Sciatic nerve (tissue), 2 donors: ENCODE measurements at regions not wholly inside any gene's neighbourhood (a gene's known extent, or its start where the extent isn't known, plus 50 kb on each side); places are given as distances from the start of the nearest gene placed in this dataset.
"Not testable (repeated sequence)": the region's sequence is repeated elsewhere in the genome, so short reads cannot be mapped to it uniquely, and the experiment has no call there.

Source experiments
- ATAC-seq: fragments of 200-7000 bp; cut with Tn5 transposase; one replicate; pipeline ENCODE4 v1.9.1; 2020; ENCODE audit warnings: mild to moderate bottlenecking, moderate library complexity
- DNase-seq: peaks from one replicate; pipeline ENCODE4 v3.0.0-alpha.2; 2020; ENCODE audit warnings: low spot score
- intact Hi-C: fragments of 100-400 bp; cut with DNase I; formaldehyde crosslinking; loops from one replicate; pipeline ENCODE4 v1.14.2; 2022
- donor health status: DM: no; HTN: no; CAD: no.
- donor health status: DM: no; HTN: no; CAD: no.

DNA sequence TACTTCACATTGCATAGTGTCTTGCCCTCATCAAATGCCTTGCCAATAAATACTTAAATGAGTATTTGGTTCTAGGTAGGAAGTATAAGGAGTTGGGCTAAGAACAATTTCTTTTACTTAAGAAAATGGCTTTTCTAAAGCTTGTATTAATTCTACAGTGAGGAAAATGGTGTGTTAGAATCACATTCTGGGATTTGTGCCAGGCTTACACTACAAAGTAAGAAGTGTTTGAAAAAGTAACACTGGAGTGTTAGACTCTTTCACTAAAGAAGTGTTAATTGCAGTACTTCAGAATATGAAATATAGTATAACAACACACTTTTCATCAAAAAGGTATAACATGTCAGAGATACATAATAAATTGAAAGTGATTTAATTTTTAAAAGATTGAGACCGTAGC, 328.7 kb downstream of the C3orf38 start:
- no peak for DNase-seq
- no peak for ATAC-seq
- intact Hi-C loops: no loop called here

- ATAC-seq (no peak), DNase-seq (no peak)
- intact Hi-C loops: no loop called here
Observed at GRCh38 chr3:88480822-88481221, 331.1 kb downstream of the C3orf38 start.

GRCh38 chr3:88485001-88485400, 335.2 kb downstream of the C3orf38 start:
- ATAC-seq (no peak), DNase-seq (no peak)
- intact Hi-C loops: no loop called here

GRCh38 chr3:88508818-88509217, 359.1 kb downstream of the C3orf38 start:
- ATAC-seq, DNase-seq, intact Hi-C loops: not testable (repeated sequence)

DNA sequence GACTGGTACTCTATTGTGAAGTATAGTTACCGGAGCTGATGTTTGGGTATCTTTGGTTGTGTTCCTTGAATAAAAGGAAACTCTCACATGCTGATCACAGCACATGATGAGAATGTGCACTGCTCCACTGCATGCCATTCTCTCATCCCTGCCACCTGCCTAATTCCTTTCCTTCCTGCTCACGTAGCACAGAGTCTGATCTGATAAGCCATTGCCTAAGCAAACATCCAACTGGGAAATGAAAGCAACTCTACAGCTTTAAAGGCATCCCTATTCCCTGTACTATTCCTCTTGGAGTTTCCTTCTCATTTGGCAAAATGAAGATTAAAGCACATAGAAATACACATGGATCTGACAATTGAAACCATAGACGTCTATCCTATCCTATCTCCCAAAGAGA, 359.8 kb downstream of the C3orf38 start:
- no peak for ATAC-seq

GRCh38 chr3:88528494-88528893, 378.7 kb downstream of the C3orf38 start:
- intact Hi-C loops: no loop called here
- ATAC-seq: peak; percentile 17
- no peak for DNase-seq

More for the DNA sequence above, 359.8 kb downstream of the C3orf38 start:
- intact Hi-C loops: no loop called here
- no peak for DNase-seq

GRCh38 chr3:88534534-88534933, 384.8 kb downstream of the C3orf38 start:
- ATAC-seq: no peak
- DNase-seq: no peak
- intact Hi-C loops: no loop called here

DNA sequence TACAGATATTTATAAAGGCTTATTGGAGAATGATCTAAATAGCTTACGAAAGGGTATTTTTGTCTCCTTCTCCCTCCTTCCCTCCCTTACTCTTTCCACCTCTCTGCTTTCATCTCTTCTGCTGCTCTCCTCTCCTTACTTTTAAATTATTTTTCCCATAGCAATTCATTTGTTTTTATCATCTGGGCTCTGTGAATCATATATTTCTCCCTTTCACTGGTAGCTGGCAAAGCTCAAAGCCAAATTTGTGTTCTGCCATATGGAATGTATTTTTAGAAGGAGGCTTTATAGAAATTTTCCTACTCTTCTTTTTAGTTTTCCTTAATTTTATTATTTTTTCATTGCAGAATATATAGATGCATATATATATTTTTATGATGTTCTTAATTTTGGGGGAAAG, 385.8 kb downstream of the C3orf38 start:
- intact Hi-C loops: no loop called here
- ATAC-seq: no peak
- no peak for DNase-seq

GRCh38 chr3:88542916-88543315, 393.2 kb downstream of the C3orf38 start:
- ATAC-seq (no peak), DNase-seq (no peak)
- intact Hi-C loops: no loop called here

GRCh38 chr3:88572450-88572849, 422.7 kb downstream of the C3orf38 start:
- intact Hi-C loops: no loop called here
- ATAC-seq (no peak), DNase-seq (no peak)

- ATAC-seq: no peak
- intact Hi-C loops: no loop called here
- DNase-seq: no peak
Observed at GRCh38 chr3:88573472-88573871, 423.7 kb downstream of the C3orf38 start.

DNA sequence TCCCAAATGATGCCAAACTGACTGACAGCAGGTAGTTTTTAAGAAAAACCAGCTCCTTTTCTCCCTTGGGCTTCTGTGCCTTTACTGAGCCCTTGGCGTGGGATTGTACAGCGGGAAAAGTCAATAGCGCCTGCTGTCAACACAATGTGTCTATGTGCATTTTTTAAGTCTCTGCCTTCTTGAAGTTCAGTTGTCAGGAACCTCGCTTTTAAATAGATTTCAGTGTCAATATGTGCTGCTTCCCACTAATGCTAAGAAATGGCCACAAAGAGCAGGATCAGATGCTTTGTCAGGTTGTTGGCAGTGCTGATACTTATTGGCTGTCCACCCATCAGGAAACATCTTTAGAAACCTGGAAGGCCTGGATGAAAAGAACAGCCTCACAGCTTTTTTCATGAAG, 424.4 kb downstream of the C3orf38 start:
- ATAC-seq: no peak
- no peak for DNase-seq
- intact Hi-C loops: no loop called here

DNA sequence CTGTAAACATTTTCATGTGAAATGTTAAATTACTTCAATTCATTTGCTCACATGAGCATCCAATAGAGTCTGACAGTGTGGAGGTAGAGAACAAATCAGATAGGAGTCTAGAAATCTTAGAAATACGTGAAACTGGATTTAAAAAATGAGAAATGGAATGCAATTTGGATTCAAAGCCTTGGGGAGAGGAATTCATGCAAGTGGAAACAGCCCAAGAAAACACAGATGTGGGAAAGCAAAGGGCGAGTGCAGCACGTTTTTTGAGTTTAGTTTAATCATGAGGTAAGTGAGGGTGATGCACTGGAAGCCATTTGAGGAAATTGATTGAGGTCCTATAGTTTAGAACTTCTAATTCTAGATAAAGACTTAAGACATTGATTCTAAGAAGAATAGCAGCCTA, 434.7 kb downstream of the C3orf38 start:
- intact Hi-C loops: no loop called here
- ATAC-seq: no peak
- no peak for DNase-seq

GRCh38 chr3:88586121-88586640, 436.4 kb downstream of the C3orf38 start:
- DNase-seq (no peak), ATAC-seq (no peak)
- intact Hi-C loops: no loop called here

DNA sequence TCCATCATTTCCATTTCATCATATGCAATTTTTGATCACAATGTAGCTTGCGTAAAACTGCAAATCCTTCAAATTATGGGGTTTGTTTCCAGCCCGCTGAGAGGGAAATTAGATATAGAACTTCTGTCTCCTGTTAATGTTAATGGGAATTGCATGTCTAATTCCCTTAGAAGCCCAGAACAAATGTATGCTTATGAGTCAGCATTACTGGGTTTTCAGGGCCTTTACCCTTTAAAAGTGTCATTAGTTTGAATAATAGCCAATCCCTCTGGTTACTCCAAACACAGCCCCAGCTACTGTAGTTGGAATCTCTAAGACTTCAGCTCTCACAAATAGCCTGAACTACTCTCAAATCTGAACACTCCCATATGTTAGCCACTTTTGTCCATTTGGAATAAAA, 439.4 kb downstream of the C3orf38 start:
- DNase-seq: no peak
- ATAC-seq: no peak
- intact Hi-C loops: no loop called here

- intact Hi-C loops: no loop called here
- ATAC-seq: no peak
- DNase-seq: no peak
Observed at GRCh38 chr3:88595026-88595425, 445.3 kb downstream of the C3orf38 start.

DNA sequence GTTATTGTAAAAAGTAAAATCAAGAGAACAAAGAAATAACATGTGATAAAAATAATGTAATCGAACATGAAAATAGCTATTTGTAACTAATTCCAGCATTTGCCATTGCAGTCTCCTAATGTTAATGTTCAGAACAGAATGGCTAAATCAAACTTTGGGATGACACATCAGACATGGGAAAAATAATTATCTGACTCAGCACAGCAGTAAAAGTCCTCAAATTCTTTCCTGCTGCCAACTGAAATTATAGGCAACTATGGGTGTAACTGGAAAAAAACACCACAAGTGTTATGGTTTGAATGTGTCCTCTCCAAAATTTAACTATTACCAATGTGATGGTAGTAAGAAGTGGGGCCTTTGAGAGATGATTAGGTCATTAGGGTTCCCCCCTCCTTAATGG, 446.7 kb downstream of the C3orf38 start:
- no peak for DNase-seq
- ATAC-seq: no peak
- intact Hi-C loops: no loop called here

DNA sequence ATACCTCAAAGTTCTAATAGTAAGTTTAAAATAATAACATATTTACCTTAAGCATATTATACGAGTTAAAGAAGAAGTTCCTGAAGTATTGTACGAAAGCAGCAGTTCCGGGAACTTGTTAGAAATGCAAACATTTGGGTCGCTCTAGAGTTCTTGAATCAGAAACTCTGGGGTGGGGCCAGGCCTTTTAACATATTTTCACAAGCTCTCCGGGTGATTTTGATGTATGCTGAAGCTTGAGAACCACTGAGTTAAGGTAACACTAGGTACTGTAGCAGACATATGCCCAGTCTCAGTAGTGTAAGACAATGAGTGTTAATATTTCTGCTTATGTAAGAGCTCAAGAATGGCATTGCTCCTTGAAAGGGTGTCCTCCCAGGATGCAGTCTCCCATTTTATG, 461.1 kb downstream of the C3orf38 start:
- no peak for ATAC-seq
- DNase-seq: no peak
- intact Hi-C loops: no loop called here

GRCh38 chr3:88611826-88612326, 462.1 kb downstream of the C3orf38 start:
- DNase-seq: no peak
- ATAC-seq: no peak
- intact Hi-C loops: no loop called here

GRCh38 chr3:88616413-88616812, 466.7 kb downstream of the C3orf38 start:
- DNase-seq (no peak), ATAC-seq (no peak)
- intact Hi-C loops: no loop called here

GRCh38 chr3:88617283-88617682, 467.5 kb downstream of the C3orf38 start:
- ATAC-seq (no peak), DNase-seq (no peak)
- intact Hi-C loops: no loop called here
